Activated T-cell treated with anti-CD3 and anti-CD28 coated beads, Interleukin-2, amount 50 U/mL, for 72 hours (primary cell): ENCODE measurements at regions not wholly inside any gene's neighbourhood (a gene's known extent, or its start where the extent isn't known, plus 50 kb on each side); places are given as distances from the start of the nearest gene placed in this dataset.

ENCODE experiments used
- ATAC-seq, 2 donors: fragments of 150-1000 bp; cut with Tn5 transposase; replicated peaks in 1 of 2; 2 replicates each; pipeline ENCODE4 v1.10.0; 2021; ENCODE audit warnings: moderate library complexity in 2 of 2, mild to moderate bottlenecking in 1 of 2
- DNase-seq, 2 donors: peaks; one replicate each; pipeline ENCODE4 v3.0.0; 2021 to 2022; ENCODE audit warnings: mixed read lengths in 1 of 2
- H3K27ac Mint-ChIP-seq: one replicate; pipeline ENCODE4 v1.8.0; 2022; ENCODE audit warnings: mild to moderate bottlenecking, moderate library complexity, mixed read lengths
- H3K27me3 Mint-ChIP-seq: one replicate; pipeline ENCODE4 v1.8.0; 2022; ENCODE audit warnings: low read depth, mixed read lengths
- H3K36me3 Mint-ChIP-seq, 2 donors: one replicate each; pipeline ENCODE4 v1.8.0; 2022; ENCODE audit warnings: mixed read lengths in 2 of 2, mild to moderate bottlenecking in 1 of 2; ENCODE audit not compliant: insufficient read depth in 2 of 2
- H3K4me1 Mint-ChIP-seq: one replicate; pipeline ENCODE4 v1.8.0; 2022; ENCODE audit warnings: low read depth, mixed read lengths
- H3K4me3 Mint-ChIP-seq, 2 donors: one replicate each; pipeline ENCODE4 v1.8.0; 2022; ENCODE audit warnings: mild to moderate bottlenecking in 2 of 2, mixed read lengths in 2 of 2, moderate library complexity in 2 of 2
- H3K9me3 Mint-ChIP-seq, 2 donors: one replicate each; pipeline ENCODE4 v1.8.0; 2022; ENCODE audit warnings: mixed read lengths in 2 of 2

DNA sequence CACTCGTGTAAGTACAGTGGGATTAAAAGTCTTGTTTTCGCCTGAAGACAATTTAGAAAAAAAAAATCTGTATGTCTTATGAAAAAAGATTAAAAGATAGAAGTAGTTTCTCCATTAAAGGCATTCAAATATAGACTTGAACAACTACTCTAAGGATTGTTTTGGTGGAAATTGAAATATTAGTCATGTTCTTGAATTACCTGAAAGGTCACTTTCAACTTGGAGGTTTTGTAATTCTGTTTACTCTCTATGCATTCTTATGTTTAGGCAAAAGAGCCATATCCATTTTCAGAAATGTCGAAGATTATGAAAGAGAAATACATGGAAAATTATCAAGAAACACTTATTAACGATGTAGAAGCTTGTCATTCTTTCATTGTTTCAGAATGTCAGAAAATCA lies 373.7 kb downstream of the ARL4A start:
- Mint-ChIP-seq H3K27ac (no peak overlapping the region), H3K4me1 (peaks cover 5% of the 10 kb centered on the region), H3K4me3 (no peak overlapping the region), H3K36me3 (no peaks in the 10 kb centered on the region), H3K27me3 (no peaks in the 10 kb centered on the region), H3K9me3 (peaks cover 0 to 2% of the 10 kb centered on the region in 2 donors)
- DNase-seq = no peak
- ATAC-seq = no peak

DNA sequence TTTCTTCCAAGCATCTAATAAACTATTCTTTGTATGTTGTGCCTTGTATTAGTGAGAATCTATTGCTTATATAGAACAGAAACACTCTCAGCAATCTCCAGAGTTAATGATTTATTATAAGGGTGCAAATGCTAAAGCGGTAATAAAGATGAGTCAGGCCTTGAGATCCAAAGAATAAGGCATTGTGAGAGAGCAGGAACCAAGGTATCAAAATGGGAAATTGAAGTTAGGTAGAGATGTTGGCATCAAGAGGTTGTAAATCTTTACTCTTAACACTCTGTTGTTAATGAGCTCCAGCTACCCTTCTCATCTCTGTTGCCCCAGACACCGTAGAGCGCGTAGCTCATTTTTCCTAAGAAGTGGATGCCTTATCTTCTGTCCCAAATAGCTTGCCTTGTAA lies 375.2 kb downstream of the ARL4A start:
- DNase-seq (no peak), ATAC-seq (no peak)
- Mint-ChIP-seq H3K36me3 (no peaks in the 10 kb centered on the region), H3K4me1 (peaks cover 5% of the 10 kb centered on the region), H3K27me3 (no peaks in the 10 kb centered on the region), H3K9me3 (peaks cover 0 to 2% of the 10 kb centered on the region in 2 donors), H3K4me3 (no peak overlapping the region), H3K27ac (no peak overlapping the region)

DNA sequence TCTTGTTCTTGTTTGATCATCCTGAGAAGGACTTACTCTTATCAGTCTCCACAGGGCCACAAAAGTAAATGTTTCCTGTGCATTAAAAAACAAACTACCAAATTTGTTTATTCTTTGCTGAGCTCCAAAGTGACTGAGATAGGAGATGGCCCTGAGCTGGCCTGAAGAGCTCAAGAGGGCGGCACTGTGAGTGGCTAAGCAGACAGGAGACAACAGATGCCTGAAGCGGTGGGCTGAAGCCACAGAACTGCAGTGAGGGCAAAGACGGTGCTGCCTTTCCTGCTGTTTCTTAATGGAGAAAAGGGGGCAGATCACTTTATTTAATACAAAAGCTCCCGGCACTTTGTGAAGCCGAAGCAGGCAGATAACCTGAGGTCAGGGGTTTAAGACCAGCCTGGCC lies 379.6 kb downstream of the ARL4A start:
- no peak for ATAC-seq
- no peak for DNase-seq
- H3K9me3 Mint-ChIP-seq = no peaks in the 10 kb centered on the region
- H3K27me3 Mint-ChIP-seq = no peaks in the 10 kb centered on the region
- no peaks in the 10 kb centered on the region for H3K4me1 Mint-ChIP-seq
- H3K4me3 Mint-ChIP-seq = no peak overlapping the region
- no peak overlapping the region for H3K27ac Mint-ChIP-seq
- no peaks in the 10 kb centered on the region for H3K36me3 Mint-ChIP-seq

DNA sequence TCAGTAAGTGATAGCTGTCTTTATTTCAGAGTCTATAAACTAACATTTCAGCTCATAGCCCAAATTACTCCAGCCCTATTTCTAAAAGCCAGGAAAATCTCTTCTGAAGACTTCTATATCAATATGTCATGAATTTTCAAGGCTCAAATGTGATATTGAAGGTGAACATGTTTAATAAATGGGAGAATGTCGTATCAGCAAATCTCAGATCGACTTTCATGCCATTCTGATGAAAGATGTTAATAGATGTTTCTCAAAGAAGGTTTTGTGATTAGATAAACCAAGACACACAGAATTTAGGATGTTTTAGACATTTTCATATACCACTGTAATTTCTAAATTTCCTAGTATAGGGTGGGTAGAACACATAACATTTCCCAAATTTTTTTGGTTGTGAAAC lies 380.6 kb downstream of the ARL4A start:
- Mint-ChIP-seq H3K27me3 (no peaks in the 10 kb centered on the region), H3K27ac (no peak overlapping the region), H3K36me3 (no peaks in the 10 kb centered on the region), H3K4me3 (no peak overlapping the region), H3K9me3 (no peaks in the 10 kb centered on the region), H3K4me1 (no peaks in the 10 kb centered on the region)
- ATAC-seq (no peak), DNase-seq (no peak)

DNA sequence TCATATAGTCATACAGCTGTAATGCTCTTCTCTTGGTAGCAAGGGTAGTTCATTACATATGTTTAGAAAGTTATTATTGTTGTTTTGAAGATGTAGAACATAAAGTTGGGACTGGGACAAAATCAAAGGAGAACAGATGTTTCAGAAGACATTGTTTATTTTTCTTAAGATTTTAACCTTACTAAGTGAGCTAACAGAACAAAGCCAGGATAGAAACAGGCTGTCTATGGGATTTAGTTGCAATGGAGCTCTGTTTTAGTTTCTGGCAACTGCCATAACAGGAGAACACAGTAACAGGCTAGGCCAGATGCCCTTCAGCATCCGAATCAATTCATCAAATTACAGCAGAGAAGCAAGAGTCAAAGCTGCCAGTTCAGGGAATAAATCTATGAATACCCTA lies 382.4 kb downstream of the ARL4A start:
- no peak for ATAC-seq
- no peaks in the 10 kb centered on the region for H3K4me1 Mint-ChIP-seq
- no peak overlapping the region for H3K27ac Mint-ChIP-seq
- H3K9me3 Mint-ChIP-seq = no peaks in the 10 kb centered on the region
- no peaks in the 10 kb centered on the region for H3K36me3 Mint-ChIP-seq
- H3K4me3 Mint-ChIP-seq = no peak overlapping the region
- no peaks in the 10 kb centered on the region for H3K27me3 Mint-ChIP-seq
- DNase-seq = no peak

DNA sequence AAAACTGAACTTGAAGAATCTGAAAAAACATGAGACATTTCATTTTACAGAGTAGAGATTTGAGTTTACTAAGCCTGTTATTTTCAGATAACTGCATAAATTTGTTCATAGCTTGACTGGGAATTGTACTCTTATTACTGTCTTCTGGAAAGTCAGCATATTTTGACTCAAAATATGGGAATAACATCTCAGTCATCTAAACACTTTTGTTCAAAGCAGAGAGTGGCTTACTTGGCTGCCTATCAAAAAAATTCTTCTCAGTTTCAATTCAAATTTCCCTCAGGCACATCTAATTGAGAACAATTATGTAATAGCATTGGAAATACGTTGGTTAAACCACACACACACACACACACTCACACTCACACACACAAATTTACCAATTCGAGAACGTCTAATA lies 384.6 kb downstream of the ARL4A start:
- Mint-ChIP-seq H3K36me3 (no peaks in the 10 kb centered on the region), H3K4me3 (no peak overlapping the region), H3K9me3 (no peaks in the 10 kb centered on the region), H3K27ac (no peak overlapping the region), H3K27me3 (no peaks in the 10 kb centered on the region), H3K4me1 (no peaks in the 10 kb centered on the region)
- no peak for ATAC-seq
- DNase-seq = no peak

DNA sequence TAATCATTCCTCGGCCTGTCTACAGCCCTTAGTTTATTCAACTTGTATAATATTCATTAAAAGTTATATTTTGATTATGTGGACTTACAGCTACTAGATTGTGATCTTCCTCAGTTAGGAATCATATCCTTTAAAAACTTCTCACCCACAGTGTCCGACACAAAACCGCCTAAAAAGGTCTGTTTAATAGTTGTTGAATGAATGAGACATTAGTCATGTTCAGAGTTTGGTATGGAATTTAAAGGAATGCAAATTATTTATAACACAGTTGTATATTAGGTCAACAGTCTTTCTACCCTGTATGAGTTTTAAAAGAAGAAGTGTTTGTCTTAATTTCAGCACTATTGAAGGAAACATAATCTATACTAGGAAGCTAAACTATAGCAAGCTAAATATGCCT lies 390.0 kb downstream of the ARL4A start:
- Mint-ChIP-seq H3K4me3 (no peak overlapping the region), H3K9me3 (no peaks in the 10 kb centered on the region), H3K27ac (no peak overlapping the region)

DNA sequence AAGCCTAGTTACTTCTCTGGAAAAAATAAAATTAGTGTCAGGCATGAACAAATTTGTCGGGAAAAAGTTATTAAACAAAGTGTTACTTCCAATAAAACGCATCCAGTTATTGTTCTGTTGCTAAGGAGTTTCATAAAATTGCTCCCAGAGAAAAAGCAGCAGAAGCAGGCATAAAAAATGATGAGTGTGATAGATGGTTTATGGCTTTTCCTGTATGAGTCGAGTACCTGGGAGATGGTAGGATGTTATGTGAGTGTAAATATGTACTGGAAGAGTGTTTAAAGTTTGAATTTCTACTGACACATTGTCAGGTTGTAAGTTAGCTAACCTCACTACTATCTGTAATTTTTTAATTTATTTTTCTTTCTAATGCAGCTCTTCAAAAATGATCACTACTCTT lies 390.7 kb downstream of the ARL4A start:
- no peaks in the 10 kb centered on the region for H3K4me1 Mint-ChIP-seq
- no peak overlapping the region for H3K4me3 Mint-ChIP-seq

More for the DNA sequence above, 390.0 kb downstream of the ARL4A start:
- Mint-ChIP-seq H3K4me1 (no peaks in the 10 kb centered on the region), H3K27me3 (no peaks in the 10 kb centered on the region), H3K36me3 (no peaks in the 10 kb centered on the region)
- no peak for ATAC-seq
- DNase-seq = no peak

DNA sequence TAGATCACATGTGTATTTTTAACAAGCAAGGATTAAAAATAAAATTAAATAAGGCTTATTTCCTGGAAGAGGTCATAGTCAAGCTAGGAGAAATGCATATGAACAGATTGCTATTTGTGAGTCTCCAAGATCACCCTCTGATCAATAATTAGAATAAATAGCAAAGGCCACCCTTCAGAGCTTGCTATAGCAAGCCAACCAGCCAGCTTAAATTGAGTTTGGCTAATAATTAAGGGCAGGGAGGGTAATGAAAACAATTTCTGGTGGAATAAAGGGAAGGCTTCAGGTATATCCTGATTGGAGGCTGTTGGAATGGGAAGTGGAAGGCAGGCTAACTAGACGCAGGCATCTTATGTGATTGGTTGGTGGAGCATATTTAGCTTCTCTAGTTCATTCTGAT lies 403.5 kb downstream of the ARL4A start:
- Mint-ChIP-seq H3K27ac (no peak overlapping the region), H3K27me3 (peaks cover 6% of the 10 kb centered on the region), H3K4me1 (no peaks in the 10 kb centered on the region), H3K4me3 (no peak overlapping the region), H3K9me3 (no peaks in the 10 kb centered on the region), H3K36me3 (no peaks in the 10 kb centered on the region)
- DNase-seq (no peak), ATAC-seq (no peak)

More for the DNA sequence above, 390.7 kb downstream of the ARL4A start:
- ATAC-seq (no peak), DNase-seq (no peak)
- Mint-ChIP-seq H3K9me3 (no peaks in the 10 kb centered on the region), H3K27me3 (no peaks in the 10 kb centered on the region), H3K27ac (no peak overlapping the region), H3K36me3 (no peaks in the 10 kb centered on the region)

DNA sequence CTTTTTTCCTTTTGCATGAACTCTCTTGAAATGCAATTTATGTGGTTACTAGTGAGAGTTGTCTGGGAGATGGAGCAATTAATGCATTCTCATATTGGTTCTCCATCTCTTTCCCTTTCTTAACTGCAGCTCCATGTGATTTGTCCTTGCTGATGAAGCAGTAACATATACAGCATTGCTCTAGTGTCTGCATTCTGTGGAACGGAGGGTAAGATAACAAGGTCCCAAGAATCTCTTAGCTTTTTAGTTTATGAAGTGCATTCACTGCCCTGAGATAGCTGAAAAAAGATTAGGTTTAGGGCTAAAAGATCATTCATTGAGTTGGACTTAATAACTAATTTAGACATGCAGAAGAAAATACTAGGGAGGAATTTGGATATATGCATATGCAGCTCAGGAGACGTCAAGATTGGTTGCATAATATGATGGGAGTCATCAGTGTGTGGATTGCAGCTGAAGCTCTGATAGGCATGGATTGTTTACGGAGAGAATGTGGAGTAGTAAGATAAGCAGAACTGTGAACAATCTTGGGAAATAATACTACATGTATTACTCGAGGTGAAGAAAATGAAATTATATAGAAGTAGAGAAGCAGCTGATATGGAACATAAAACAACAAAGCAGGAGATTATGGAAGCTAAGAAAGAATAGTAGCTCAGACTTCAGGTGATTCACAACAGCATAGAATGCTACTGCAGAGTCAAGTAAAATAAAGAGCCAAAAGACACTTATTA lies 404.7 kb downstream of the ARL4A start:
- DNase-seq (no peak), ATAC-seq (no peak)
- H3K9me3 Mint-ChIP-seq = no peaks in the 10 kb centered on the region
- H3K27me3 Mint-ChIP-seq = peaks cover 6% of the 10 kb centered on the region
- no peak overlapping the region for H3K27ac Mint-ChIP-seq
- no peaks in the 10 kb centered on the region for H3K4me1 Mint-ChIP-seq
- H3K36me3 Mint-ChIP-seq = no peaks in the 10 kb centered on the region
- no peak overlapping the region for H3K4me3 Mint-ChIP-seq

DNA sequence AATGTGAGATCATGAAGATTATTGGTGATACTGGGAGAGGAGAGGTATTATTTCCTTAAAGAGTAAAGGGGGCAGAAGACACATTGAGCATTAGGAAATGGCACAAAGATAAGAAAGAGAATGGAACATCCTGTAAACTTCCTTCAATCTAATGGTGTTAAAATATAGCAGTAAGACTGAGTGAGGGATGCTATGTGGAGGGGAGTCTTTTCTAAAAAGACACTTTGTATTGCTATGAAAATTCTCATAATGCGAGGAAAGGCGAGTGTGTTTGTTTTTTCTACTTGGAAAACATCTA lies 405.2 kb downstream of the ARL4A start:
- H3K27ac Mint-ChIP-seq = no peak overlapping the region
- H3K36me3 Mint-ChIP-seq = no peaks in the 10 kb centered on the region
- H3K4me3 Mint-ChIP-seq = no peak overlapping the region
- H3K4me1 Mint-ChIP-seq = no peaks in the 10 kb centered on the region
- DNase-seq (no peak), ATAC-seq (no peak)
- H3K27me3 Mint-ChIP-seq = peaks cover 6% of the 10 kb centered on the region
- no peaks in the 10 kb centered on the region for H3K9me3 Mint-ChIP-seq

DNA sequence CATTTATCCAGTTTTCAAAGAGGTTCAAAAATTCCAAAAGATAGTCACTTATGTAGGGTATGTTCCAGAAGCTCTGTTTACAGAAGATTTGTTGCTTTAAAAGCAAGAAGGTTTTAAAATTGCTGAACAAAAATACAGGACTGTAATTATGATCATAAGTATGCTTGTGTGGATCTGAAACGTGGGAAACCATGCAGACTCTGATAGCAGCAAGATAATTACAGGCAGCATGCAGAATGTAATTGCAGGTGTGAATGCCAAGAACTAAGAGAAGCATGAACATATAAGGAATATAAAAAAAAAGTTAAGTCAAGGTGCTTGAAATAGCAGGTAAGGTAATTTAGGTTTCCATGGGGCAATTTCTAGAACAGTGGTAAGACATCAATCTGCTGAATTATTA lies 405.7 kb downstream of the ARL4A start:
- DNase-seq (no peak), ATAC-seq (no peak)
- Mint-ChIP-seq H3K27me3 (peaks cover 6% of the 10 kb centered on the region), H3K27ac (no peak overlapping the region), H3K36me3 (no peaks in the 10 kb centered on the region), H3K9me3 (no peaks in the 10 kb centered on the region), H3K4me3 (no peak overlapping the region), H3K4me1 (no peaks in the 10 kb centered on the region)

DNA sequence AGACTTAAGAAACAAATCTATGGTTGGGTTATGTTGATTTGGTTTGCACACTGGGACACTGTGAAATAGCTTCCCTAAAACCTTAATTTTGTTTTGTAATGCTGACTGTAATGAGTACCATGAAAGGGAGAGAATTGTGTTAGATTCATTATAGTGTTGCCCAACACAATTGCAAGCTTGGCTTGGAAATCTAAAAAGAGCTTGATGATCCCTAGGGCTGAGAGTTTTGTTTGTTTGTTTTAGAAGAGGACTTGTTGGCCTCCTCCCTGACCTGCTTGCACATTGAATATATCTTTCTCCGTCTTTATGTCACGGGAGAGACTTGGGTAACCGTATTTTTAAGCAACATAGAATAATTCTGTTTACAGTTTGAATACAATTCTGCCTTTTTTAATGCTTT lies 410.1 kb downstream of the ARL4A start:
- Mint-ChIP-seq H3K27ac (no peak overlapping the region), H3K4me1 (no peaks in the 10 kb centered on the region), H3K9me3 (no peaks in the 10 kb centered on the region), H3K4me3 (no peak overlapping the region), H3K27me3 (peaks cover 11% of the 10 kb centered on the region), H3K36me3 (no peaks in the 10 kb centered on the region)
- no peak for DNase-seq
- no peak for ATAC-seq

DNA sequence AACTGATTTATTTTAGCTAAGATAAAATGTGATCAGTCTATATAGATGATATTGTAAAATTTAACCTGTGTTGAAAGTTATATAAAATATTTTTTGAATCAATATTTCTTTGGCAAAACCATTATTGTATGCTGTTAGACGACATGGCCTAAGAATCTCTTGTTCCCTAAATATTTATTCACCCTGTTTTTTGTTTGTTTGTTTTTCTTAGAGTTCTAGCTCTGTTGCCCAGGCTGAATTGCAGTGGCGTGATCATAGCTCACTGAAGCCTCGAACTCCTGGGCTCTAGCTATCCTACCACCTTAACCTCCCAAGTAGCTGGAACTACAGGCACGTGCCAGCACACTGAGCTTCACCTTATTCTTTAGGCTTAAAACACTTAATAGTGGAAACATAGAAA lies 410.7 kb downstream of the ARL4A start:
- peaks cover 7% of the 10 kb centered on the region for H3K27me3 Mint-ChIP-seq
- ATAC-seq = no peak

More for the DNA sequence above, 410.7 kb downstream of the ARL4A start:
- H3K9me3 Mint-ChIP-seq = no peaks in the 10 kb centered on the region
- H3K27ac Mint-ChIP-seq = no peak overlapping the region
- no peak for DNase-seq
- no peaks in the 10 kb centered on the region for H3K4me1 Mint-ChIP-seq
- H3K4me3 Mint-ChIP-seq = no peak overlapping the region
- no peaks in the 10 kb centered on the region for H3K36me3 Mint-ChIP-seq
